ENCODE measurements at regions not wholly inside any gene's neighbourhood (a gene's known extent, or its start where the extent isn't known, plus 50 kb on each side); places are given as distances from the start of the nearest gene placed in this dataset.
A peak's percentile ranks its signal among the peaks of the same experiment; 100 is the strongest.
"Not testable (repeated sequence)": the region's sequence is repeated elsewhere in the genome, so short reads cannot be mapped to it uniquely, and the experiment has no call there.

DNA sequence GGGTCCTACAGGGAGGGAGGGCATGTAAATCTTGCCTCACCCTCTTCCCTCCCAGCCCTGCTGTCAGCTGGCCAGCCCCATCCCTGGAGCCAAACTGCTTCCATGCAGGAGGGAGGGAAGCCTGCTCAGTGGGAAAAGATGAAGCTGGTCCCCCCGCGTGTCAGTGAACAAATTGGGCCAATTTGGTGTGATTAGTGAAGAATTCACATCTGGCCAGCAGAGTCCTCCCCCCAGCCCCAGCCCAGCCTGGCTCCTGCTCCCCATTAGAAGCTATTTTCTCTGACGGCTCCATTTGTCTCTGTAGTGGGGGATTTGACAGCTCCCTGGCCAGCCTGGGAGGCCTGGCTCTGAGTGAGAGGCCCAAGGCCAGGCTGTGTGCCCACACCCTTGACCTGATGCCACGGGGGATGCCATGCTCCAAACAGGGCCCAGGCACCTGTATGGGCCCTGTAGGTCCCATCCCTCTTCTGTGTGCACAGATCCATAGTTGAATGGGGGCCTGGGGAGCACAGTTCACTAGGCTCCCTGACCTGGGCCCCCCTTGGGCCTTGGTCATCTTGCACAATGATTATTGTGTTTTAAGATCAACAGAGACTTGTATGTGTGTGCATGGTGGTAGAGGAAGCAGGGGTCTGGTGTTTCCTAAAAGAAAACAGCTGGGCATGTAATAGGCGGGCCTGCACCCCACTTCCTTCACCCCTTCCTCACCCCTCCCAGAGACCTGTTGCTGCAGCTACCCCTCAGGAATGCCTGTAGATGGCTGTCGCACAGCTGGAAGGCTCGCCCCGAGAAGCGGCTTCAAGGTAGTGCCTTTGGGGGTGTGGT lies 50.7 kb upstream of the TAC4 start:
- no peak for DNase-seq (ENCODE audit: low spot score)

DNA sequence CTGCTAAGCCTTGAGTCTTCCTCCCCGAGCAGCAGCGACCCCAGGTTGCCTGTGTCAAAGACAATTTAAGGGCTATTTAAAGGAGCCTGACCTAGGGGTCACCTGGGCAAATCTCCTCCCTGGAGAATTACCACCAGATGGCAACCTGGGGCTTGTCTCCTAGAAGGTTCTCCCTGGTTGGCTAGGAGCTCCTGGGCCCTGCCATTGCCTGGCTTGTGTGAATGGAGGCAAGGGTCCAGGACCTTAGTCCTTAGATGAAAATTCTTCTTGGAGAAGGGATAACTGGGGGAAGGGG lies 51.3 kb upstream of the TAC4 start:
- DNase-seq (ENCODE audit: low spot score), result peak; percentile 46

DNA sequence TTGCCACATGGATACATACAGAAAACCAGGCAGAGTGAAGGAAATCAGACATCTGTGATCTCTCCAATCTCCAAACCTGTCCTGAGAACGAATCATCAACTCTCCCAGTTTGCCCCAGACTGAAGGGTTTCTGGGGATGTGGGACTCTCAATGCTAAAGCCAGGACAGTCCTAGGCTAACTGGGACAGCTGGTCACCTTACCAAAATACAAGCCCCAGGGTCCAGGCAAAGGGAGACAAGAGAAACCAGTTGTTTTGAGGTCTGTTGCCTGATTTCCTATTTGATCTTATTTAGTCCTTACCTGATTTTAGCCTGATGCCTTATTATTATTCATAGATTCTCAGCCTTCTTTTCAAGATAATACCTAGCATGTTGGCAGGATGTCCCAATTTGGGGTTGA lies 51.7 kb upstream of the TAC4 start:
- DNase-seq (ENCODE audit: low spot score), result no peak

DNA sequence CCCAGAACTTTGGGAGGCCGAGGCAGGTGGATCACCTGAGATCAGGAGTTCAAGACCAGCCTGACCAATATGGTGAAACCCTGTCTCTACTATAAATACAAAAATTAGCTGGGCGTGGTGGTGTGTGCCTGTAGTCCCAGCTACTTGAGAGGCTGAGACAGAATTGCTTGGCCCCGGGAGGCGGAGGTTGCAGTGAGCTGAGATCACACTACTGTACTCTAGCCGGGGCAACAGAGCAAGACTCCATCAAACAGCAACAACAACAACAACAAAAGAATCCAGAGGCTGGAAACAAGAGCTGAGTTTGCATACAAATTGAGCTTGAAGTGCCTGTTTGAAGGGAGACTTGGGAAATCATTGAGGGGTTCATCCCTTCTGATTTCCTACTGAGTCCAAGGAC lies 52.9 kb upstream of the TAC4 start:
- DNase-seq (ENCODE audit: low spot score), result not testable (repeated sequence)

DNA sequence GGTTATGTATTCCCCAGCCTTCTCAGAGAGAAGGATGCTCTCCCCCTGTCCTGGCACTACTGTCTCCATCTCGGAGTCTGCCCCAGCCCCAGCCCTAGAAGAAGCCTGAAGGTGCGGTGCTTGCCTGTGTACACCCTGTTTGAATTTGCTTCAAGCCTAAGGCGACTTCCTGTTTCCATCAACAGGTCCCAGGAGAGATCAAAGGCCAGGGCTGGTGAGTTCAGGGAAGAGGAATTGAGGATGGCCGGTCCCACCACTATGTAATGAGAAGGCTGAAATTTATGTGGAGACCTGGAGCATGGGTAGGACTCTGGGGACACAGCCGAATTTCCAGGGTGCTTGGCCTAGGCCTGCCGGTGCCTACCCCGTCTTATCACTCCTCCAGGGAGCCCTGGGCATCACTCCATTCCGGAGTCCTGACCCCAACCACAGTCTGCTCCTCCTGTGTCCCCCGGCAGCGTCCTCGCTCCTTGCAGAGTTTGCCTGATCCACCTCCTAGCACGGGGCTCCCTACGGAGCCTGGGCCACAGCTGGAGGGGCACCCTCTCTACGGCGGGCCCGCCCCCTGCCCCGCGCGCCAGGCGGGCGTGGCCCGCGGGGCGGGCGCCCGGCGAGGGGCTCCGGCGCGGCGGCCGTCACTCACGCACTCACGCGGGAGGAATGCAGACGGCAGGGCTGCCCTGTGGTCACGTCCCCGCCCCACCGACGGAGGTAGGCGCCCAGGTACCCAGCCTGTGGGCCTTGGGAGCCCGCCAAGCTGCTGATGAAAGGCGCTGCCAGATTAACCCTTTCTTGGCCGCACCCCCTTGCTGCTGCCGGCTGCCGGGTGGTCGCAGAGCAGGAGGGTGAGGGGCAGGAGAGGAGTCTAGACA lies 53.8 kb upstream of the TAC4 start:
- no peak for DNase-seq (ENCODE audit: low spot score)

DNA sequence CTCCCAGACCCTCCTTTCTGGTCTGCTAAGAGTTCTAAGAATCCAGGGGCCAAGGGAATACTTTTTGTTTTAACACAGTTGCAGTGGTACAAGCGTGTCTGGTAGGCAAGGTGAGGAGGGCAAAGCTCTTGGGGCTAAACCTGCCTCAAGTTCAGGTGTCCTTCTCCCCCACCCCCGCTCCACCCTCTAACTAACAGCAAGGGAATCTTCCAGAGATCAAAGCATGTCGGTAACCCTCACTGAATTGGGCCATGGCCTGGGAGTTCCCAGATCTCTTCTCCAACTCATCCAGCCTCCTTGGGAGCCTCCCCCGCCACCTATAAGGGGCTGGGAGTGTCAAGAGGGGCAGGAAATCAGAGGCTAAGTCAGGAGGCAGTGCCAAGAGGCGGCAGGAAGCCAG lies 55.7 kb upstream of the TAC4 start:
- no peak for DNase-seq (ENCODE audit: low spot score)

DNA sequence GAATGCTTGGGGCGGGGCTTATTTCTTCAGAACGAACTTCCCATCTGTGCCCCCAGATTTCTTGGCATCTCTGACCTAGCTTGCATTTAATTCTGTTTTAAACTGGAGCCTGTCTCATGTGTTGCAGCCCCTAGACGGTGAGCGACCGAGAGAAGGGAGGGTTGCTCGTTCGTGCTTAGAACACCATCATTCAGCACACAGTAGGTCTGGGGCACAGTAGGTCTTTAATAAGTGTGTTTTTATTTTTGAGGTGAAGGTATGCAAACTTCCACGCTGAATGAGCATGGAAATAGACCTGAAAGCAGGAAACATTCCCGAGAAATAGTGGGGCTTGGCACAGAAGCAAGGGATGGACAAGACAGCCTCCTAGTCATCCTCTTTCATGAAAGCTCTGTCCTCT lies 57.0 kb upstream of the TAC4 start:
- no peak for DNase-seq (ENCODE audit: low spot score)

DNA sequence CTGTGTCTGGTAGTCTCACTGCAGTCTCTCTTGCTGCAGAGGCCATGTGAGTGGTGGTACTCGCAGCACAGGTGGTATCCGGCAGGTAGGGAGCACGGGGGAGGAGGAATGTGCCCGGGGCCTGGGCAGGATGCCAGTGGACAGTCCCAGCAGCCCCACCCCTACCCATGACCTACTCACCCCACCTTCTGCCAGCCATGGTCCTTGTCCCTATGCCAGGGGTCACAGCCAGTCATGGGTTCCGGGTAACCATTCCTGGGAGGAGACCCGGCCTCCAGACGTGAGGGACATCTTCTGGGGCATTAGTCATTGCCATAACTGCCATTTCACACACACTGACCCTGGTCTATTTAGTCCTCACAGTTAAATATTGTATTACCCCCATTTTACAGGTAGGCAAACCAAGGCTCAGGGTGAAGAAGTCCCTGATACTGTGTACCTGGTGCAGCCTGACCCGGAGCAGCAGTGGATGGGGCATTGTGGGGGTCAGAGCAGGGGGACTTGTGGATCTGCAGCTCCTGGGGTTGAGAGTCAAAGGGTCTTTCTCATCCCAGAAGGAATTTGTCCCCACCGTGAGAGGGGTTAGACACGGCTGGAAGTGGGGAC lies 58.8 kb upstream of the TAC4 start:
- no peak for DNase-seq (ENCODE audit: low spot score)

DNA sequence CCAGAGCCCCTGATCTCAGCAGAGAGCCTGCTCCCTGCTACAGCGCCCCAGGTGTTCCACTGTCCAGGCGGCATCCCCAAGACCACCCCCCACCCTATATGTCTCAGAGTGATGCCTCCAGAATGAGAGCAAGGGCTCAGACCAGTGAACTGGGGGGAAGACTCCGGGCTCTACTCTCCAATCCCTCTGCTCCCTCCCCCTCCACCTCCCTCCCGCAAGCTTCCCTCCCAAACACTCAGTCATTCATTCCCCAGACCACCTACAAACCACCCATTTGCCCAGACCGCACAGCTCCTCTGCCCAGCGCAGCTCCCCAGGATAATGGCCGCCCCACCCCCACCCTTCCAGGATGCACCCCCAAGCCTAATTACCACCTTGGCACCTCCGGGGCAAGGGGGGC lies 59.4 kb upstream of the TAC4 start:
- DNase-seq (ENCODE audit: low spot score), result no peak

DNA sequence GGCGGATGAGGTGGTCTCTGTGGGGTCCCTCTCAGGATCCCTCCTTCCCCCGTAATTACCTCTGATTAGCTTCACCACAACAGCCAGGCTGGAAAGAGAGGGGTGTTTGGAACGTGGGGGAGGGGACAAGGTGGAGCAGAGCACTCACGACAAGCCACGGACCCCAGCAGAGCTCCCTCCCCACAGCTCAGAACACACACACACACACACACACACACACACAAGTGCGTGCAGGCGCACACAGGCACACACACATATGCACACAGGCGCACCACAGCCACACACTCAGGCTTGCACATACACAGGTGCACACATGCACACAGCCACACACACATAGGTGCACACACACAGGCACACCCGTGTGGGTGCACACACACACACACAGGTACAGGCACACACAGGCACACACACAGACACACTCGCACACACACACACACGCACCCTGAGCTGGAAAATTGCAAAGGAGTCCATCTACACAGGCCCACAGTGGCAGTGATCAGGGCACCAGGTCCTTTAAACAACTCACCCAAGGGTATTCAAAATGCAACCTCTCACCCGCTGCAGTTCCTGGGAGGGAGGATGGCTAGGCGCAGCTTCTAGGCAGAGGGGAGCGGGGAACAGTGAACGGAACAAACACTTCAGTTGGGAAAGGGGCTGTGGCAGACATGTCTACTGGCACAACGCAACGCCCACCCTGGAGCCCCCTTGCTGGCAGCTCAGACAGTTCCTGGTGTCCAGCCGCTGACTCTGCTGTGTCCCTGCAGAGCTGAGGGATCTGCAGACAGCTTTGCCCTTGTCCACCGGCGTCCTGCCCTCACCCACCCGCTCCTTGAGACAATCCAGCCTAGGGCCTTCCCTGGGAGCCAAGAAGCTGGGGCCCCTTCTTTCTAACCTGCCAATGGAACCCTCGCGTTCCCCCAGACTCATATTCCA lies 59.9 kb upstream of the DLX4 start:
- no peak for DNase-seq (ENCODE audit: low spot score)

DNA sequence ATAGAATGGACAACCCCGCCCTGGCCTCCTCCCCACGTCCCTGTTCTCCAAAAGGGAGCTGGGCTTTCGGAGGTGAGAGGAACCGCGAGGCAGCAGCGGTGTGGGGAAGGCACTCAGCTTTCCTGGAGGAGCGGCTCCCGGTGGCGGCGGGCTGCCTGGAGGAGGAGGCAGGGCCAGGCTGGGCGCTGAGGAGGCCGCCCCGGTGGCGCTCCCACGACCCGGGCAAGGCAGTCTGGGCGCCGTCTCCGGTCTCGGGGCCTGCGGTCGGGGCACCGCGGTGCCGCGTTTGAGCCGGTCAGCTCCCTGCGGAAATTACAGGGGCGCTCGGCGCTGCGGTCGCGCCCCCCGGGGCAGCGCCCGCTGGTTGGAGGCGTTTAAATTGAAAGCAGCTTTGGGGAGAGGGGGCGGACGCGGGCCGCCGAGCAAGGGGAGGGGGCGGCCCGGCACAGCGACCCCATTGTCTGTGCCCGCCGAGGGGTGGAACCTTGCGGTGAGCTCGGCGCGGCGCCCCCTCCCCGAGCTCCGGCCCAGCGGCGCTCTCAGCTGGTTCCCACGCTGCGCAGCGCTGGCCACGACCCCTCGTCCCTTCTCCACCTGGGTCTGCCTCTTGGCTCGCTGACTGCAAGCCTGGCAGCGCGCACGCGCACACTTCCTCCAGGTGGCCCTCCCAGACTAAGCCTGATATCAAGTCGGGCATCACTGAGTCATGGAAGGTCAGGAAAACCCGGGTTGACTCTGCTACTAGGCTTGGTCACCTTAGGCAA lies 58.7 kb upstream of the DLX4 start:
- DNase-seq (ENCODE audit: low spot score), result no peak

DNA sequence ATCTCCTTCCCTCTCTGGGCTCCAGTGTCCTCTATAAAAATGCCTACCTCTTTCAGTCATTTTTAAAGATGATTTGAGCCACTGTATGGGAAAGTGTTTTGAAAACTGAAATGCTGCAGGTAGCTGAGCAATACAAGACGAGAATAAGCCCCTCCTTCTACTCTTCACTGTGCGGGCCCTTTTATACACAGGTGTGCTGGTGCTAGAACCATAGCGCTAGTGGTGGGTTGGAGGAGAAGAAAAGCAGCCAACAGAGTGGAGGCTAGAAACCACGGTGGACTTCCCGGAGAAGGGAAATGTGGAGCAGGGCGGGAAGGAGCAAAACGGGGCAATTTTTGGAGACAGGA lies 58.2 kb upstream of the DLX4 start:
- DNase-seq (ENCODE audit: low spot score), result no peak

DNA sequence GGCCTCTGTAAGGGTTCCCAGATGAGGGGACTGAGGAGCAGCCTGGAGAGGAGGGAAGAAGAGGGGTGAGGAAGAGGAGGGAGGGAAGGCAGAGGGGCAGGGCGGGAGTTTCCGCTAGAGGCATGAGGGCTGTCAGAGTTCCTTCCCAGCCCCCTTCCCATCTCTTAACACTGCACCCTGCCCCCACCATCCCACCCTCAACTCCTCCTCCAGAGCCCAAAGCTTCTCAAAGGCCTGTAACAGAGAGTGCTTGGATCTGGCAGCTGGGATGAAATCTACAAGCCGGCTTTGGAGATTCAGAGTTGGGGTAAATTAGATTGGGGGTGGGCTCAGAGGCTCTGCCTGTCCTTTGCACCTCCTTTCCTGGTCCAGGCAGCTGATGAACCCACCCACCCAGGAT lies 57.3 kb upstream of the DLX4 start:
- no peak for DNase-seq (ENCODE audit: low spot score)

DNA sequence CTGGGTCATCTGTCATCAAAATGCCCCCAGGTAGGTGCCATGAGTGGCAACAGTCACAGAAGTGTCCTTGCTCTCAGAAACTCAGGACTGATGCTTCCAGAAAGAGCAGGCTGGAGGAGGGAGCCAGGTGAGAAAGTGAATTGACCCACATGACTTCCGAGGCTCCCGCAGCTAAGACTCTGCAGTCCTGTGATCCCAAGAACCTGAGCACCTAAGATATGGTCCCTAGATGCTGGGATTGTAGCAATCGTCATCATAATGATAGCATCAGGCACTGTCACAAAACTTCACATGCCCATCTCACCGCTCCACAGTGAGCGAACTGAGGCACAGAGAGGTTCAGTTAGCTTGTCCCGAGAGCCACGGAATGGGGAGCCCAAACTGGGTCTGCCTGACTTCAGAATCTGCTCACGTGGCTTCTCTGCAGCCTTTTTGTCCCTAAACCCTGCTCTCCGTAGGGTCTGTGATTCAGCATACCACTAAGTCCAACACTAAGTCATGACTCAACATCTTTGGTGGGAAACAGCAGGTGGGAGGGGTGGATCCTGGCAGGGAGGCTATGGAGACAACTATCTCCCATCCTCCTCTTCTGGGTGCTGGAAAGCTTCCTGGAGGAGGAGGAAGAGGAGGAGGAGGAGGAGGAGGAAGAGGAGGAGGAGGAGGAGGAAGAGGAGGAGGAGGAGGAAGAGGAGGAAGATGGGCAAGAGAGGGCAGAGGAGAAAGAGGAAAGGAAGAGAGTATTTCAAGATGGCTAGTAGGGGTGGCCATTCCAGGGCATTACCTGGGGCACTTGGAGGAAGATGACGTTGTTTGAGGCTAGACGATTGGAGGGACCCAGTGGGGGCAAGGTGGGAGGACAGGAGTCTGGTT lies 55.5 kb upstream of the DLX4 start:
- no peak for DNase-seq (ENCODE audit: low spot score)

DNA sequence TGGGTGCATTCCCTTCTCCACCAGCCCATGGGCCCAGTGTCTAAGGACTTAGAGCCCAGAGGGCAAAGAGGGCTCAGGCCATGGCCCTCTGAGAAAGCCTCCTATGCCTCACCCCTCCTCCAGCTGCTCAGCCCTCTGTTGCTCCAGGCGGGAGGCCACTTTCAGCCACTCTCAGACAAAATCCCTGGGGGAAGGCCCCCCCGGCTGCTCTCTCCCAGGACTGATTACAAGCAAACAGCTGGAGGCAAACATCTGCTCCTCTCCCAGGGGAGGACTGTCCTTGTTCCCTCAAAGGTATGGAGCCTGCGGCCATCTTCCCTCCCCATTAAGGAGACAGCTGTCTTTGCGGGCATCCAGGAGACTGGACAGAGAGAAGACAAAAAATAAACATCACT lies 54.9 kb upstream of the DLX4 start:
- DNase-seq (ENCODE audit: low spot score), result no peak

DNA sequence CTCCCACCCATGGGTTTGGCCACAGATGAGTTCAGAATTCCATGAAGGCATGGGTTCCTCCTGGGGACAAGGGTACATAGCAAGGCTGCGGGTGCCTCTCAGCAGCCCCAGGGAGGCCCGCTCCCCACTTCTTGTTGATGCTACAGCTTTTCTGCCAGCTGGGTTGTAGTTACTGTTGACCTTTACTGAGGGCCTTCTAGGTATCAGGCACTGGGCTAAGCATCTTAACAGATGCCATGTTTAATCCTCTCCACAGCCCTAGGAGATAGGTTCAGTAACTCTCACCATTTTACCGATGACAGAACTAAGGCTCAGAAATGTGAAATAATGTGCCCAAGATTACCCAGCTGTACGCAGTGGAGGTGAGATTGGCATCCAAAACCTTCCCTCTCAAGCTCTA lies 54.3 kb upstream of the DLX4 start:
- DNase-seq (ENCODE audit: low spot score), result no peak

DNA sequence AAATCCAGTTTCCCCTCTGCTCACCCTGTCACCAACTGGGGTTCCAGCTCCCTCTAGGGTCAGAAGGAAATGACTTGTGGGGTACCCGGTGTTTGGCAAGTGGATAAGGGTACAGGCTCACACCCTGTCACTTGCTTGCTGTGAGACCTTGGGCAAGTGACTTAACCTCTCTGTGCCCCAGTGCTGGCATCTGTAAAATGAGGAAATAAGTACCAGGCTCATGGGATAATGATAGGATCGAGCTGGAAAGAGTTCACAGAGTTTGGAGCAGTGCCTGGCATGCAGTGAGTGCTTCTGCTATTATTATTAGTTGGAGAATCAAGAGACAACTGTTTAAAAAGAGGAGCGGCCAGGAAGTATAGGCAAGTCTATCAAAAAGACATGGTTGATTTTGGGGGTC lies 53.7 kb upstream of the DLX4 start:
- DNase-seq (ENCODE audit: low spot score), result no peak

DNA sequence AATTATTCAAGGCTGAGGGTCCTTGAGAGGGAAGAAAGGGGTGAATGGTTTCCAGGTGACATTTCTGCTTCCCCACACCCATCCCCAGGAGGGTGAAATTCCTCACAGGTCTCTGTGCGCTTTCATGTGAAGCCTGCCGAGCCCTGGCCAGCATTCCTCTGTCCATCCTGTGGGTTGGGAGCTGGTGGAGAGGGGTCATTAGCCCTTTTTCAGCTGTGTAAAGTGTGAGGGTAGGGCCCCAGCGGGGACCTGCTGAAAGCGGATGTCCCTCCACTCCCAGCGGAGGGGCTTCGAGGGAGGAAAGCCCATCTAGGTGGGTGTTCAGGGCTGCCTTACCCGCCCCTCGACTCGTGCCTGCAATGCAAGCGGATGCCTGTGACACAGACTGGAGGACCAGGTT lies 53.3 kb upstream of the DLX4 start:
- DNase-seq (ENCODE audit: low spot score), result no peak

DNA sequence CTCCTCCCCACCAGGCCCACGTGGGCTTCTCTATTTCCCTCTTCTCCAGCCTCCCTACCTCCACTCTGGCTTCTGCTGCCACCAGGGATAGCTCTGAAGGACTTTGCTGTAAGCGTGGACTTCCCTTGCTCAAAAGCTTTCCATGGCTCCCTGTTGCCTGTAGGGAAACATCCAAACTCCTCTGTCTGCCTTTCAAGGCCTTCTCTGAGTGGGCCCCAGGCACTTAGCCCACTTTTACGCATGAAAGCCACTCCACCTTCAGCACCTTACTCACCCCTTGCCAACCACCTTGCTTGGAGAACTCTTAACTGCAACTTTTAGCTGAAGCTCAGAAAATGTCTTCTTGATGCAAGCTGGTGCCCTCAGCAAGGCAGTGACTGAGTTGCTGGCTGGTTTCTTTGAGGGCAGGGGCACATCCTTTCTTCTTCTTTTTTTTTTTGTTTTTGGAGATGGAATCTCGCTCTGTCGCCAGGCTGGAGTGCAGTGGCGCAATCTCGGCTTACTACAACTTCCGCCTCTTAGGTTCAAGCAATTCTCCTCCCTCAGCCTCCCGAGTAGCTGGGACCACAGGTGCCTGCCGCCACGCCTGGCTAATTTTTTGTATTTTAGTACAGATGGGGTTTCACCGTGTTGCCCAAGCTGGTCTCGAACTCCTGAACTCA lies 52.0 kb upstream of the DLX4 start:
- no peak for DNase-seq (ENCODE audit: low spot score)

DNA sequence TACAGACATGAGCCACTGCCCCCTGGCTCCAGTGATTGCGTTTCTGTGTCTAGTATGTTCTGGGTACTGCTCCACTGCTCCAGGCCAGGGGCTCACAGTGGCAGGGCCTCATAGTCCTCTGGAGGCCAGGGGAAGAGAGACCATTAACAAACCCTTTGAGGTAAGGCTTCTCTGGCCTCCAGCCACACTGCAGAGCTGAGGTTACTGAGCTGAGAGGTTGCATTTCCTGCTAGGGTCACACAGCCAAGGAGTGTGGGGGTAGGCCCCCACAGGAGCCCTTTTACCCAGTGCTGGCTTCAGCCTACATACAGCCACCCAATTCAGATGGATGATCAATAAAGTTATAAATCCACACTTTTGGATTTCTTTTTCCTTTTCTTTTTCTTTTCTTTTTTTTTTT lies 50.4 kb upstream of the DLX4 start:
- DNase-seq (ENCODE audit: low spot score), result no peak
